GM19455 (cell line): ENCODE measurements at regions not wholly inside any gene's neighbourhood (a gene's known extent, or its start where the extent isn't known, plus 50 kb on each side); places are given as distances from the start of the nearest gene placed in this dataset.
"Not testable (repeated sequence)": the region's sequence is repeated elsewhere in the genome, so short reads cannot be mapped to it uniquely, and the experiment has no call there.

ENCODE experiments used
- ATAC-seq: cut with Tn5 transposase; IDR thresholded peaks from one replicate; pipeline ENCODE4 v1.9.1; 2021; ENCODE audit not compliant: unreplicated experiment

DNA sequence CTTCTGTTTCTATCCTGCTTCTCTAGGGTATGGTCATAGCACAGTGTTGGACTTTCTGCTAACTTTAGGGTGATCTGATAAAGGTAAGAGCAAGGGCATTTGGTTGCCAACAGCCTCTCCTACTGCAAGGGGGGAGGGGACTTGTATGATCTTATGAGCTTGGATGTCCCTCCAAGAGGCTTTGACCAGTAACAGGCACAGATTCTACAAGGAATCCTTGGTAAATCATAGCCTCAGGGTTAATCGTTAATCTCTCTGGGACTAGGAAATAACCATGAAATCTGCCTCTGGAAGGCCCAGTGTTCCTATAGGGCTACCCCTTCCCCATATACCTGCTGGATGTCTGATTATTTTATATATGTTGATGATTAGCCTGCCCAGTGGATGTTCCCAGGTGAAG, 134.8 kb upstream of the TNFSF4 start:
- ATAC-seq = no peak

- ATAC-seq = no peak
Measured at GRCh38 chr1:173342736-173343135, 134.4 kb upstream of the PRDX6 start.

- no peak for ATAC-seq
Measured at GRCh38 chr1:173344034-173344743, 132.9 kb upstream of the PRDX6 start.

- ATAC-seq = no peak
Measured at GRCh38 chr1:173347282-173347818, 129.8 kb upstream of the PRDX6 start.

DNA sequence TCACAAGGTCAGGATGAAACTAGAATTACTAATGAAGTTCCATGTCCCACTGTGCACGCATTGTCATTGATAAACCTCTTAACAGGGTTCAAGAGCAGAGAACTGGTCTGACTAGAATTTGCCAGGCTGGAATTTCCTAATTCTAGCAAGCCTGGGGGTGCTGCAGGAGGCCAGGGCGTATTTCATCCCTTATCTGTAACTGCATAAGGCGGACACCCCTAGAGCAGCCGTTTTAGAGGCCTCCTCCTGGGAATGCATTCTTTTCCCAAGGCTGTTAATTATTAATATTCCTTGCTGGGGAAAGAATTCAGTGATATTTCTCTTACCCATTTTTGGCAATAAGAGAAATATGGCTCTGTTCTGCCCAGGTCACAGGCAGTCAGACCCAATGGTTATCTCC, 124.5 kb upstream of the PRDX6 start:
- ATAC-seq = not testable (repeated sequence)

DNA sequence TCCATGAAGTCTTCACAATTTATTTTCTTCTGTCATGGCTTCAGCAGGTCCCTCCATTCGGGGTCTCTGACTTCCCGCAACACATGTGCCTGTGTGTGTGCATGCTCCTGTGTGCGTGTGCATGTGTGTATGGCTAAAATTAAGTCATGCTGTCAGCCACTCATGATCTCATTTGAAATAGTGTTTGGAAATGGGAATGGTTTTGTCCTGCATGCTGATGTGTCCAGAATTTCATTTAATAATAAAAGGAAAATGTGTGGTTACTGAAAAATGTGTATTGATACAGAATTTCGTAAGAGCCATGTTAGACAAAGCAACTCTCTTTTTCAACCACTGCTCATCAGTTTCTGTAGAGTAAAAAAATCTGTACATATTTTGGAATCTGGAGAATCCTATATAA, 123.8 kb upstream of the PRDX6 start:
- no peak for ATAC-seq

DNA sequence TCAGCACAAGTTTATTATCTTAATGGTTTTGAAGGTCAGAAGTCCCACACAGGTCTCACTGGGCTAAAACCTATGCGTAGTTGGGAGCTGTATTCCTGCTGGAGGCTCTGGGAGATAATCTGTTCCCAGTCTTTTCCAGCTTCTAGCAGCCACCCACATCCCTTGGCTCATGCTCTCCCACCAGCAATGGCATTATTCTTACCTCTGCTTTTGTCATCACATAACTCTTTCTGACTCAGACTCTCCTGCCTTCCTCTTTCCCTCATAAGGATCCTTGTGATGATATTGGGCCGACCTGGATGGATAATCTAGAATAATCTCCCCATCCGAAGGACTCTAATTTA, 122.2 kb upstream of the PRDX6 start:
- no peak for ATAC-seq

DNA sequence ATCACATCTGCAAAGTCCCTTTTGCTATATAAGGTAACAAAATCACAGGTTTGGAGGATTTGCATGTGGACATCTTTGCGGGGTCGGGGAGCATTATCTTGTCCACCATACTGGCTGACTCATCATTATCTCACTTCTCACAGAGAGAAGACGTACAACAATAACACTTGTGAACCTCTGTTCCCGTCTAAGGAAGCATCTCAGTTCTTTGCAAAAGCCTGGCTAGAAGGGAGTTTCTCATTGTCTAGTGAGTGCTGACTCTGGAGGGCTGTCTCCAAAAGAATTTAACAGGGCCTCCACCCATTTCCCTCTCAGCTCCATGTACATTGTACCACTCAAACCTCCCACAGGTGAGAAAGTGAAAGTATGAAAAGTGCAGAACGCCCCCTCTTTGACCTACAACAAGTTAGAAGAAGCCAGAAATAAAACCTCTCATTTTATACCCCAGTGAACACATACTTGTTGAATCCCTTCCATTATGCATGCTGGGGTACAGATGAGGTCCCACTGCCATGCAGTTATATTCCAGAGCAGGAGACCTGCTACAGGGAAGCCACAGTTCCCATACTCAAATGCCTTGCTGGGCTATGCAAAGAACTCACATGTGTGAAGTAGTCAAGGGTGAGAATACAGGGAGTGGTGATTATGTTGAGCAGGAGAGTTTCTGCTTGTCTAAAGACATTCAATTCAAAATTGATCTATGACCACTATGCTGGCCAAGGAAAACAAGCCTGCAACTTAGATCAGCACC, 121.7 kb upstream of the PRDX6 start:
- ATAC-seq = no peak

GRCh38 chr1:173356191-173356762, 120.9 kb upstream of the PRDX6 start:
- ATAC-seq = no peak

- ATAC-seq = no peak
Measured at GRCh38 chr1:173360487-173361063, 116.6 kb upstream of the PRDX6 start.

DNA sequence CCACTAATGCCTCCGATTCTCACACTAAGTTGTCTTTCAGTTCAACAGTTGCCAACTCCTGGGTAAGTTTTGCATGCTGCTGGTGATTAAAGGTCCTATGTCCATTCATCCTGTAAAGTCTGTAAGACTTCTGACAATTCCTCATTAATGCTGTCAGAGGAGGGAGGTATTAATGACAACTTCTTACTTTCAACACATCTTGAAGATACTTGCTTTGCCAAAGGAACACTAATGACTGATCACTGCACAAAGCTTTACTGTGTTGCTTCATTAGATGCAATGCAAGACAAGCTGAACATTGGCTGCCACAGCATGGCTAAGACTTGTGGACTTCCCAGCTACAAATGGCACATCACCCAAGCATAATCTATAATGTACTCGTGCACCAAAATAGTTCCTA, 114.6 kb upstream of the PRDX6 start:
- no peak for ATAC-seq

GRCh38 chr1:173364827-173365226, 112.3 kb upstream of the PRDX6 start:
- no peak for ATAC-seq

DNA sequence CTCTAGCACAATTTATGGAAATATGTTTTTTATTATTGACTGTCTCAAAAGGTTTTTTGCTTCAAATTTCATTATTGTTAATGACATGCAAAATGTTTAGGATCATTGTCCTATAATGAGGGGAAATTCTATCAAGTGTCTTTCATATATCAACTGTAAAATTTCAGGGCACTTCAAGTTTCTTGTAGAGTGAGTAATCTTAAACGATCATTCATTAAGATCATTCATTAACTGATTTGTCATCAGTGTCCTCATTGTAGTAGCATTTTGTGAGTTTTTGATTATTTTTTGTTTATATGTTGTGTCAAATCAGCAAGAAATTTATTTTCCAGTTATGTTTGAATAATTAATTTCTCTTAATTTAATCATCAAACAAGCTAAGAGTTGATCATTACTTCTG, 111.8 kb upstream of the PRDX6 start:
- ATAC-seq = no peak

DNA sequence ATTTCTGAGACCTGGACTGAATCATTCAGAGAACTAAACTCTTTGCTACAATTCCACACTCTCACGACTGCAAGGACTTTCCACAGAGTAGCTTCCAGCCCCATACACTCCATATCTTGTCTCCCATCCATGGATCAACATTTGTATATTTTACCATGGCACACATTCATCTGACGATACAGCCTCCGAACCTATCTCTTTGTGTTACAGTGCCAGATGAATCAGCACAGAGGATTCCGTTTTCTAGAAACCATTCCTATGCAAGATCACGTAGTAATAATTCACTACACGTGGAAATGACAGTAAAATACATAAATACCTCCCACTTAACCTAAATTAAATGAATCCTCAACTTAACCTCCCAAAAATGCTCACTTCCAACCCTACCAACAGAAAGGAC, 110.0 kb upstream of the PRDX6 start:
- no peak for ATAC-seq

DNA sequence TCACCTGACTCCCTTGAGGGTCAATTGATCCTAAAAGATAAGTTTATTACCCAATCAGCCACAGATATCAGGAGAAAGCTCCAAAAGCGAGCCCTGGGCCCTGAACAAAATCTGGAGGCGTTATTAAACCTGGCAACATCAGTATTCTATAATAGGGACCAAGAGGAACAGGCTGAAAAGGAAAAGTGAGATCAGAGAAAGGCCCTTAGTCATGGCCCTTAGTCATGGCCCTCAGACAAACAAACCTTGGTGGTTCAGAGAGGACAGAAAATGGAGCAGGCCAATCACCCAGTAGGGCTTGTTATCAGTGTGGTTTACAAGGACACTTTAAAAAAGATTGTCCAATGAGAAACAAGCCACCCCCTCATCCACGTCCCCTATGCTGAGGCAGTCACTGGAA, 106.5 kb upstream of the PRDX6 start:
- not testable (repeated sequence) for ATAC-seq

- ATAC-seq = not testable (repeated sequence)
Measured at GRCh38 chr1:173376065-173376464, 101.1 kb upstream of the PRDX6 start.

GRCh38 chr1:173377266-173377665, 99.9 kb upstream of the PRDX6 start:
- ATAC-seq = no peak

DNA sequence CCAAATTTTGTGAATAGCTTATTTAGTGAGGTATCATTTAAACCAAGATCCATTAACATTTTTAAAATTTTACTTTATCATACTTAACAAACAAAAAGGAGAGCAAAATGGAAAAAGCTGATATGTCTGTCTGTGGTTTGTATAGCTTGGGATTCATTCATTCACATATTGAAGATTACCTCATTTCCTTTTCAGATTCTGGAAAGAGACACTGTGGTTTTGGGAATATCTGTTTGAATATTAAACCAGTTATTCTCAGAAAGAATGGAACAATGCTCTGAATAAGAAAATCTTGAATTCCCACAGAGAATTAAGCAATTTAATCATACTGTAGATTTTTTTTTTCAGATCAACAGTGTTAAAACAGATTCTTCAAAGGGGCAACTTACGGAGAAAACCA, 93.8 kb upstream of the PRDX6 start:
- ATAC-seq = no peak

- no peak for ATAC-seq
Measured at GRCh38 chr1:173388352-173388751, 88.8 kb upstream of the PRDX6 start.

GRCh38 chr1:173392895-173393658, 84.1 kb upstream of the PRDX6 start:
- ATAC-seq = no peak

GRCh38 chr1:173393659-173394000, 83.5 kb upstream of the PRDX6 start:
- no peak for ATAC-seq
